ENCODE measurements at regions not wholly inside any gene's neighbourhood (a gene's known extent, or its start where the extent isn't known, plus 50 kb on each side); places are given as distances from the start of the nearest gene placed in this dataset.

GRCh38 chr12:17197971-17198370 lies 592.0 kb upstream of the LMO3 start:
- H3K36me3 ChIP-seq (ENCODE audit: control insufficient read depth, insufficient read depth, low read length), result no peaks in the 10 kb centered on the region
- no peaks in the 10 kb centered on the region for H3K9me3 ChIP-seq (ENCODE audit: control insufficient read depth, insufficient read depth, low read length)
- H3K4me1 ChIP-seq (ENCODE audit: control insufficient read depth, insufficient read depth, low read length), result no peaks in the 10 kb centered on the region
- H3K27ac ChIP-seq (ENCODE audit: low read length), result no peak overlapping the region
- no CpG with 5 or more reads among the region's 3 CpGs for WGBS (ENCODE audit: insufficient coverage, insufficient read length)
- no peaks in the 10 kb centered on the region for H3K27me3 ChIP-seq (ENCODE audit: control insufficient read depth, insufficient read depth, low read length)
- no peak overlapping the region for H3K4me3 ChIP-seq (ENCODE audit: low read length)
- DNase-seq (ENCODE audit: low read depth, low spot score), result no peak

GRCh38 chr12:17192721-17193120 lies 586.8 kb upstream of the LMO3 start:
- H3K9me3 ChIP-seq (ENCODE audit: control insufficient read depth, insufficient read depth, low read length), result no peaks in the 10 kb centered on the region
- H3K27ac ChIP-seq (ENCODE audit: low read length), result no peak overlapping the region
- H3K27me3 ChIP-seq (ENCODE audit: control insufficient read depth, insufficient read depth, low read length), result no peaks in the 10 kb centered on the region
- no CpG with 5 or more reads among the region's 1 CpG for WGBS (ENCODE audit: insufficient coverage, insufficient read length)
- H3K36me3 ChIP-seq (ENCODE audit: control insufficient read depth, insufficient read depth, low read length), result no peaks in the 10 kb centered on the region
- DNase-seq (ENCODE audit: low read depth, low spot score), result no peak
- H3K4me1 ChIP-seq (ENCODE audit: control insufficient read depth, insufficient read depth, low read length), result no peaks in the 10 kb centered on the region
- H3K4me3 ChIP-seq (ENCODE audit: low read length), result no peak overlapping the region

- DNase-seq (ENCODE audit: low read depth, low spot score), result no peak
- Histone ChIP-seq H3K27me3 (ENCODE audit: control insufficient read depth, insufficient read depth, low read length) (no peaks in the 10 kb centered on the region), H3K9me3 (ENCODE audit: control insufficient read depth, insufficient read depth, low read length) (no peaks in the 10 kb centered on the region), H3K27ac (ENCODE audit: low read length) (no peak overlapping the region), H3K4me3 (ENCODE audit: low read length) (no peak overlapping the region), H3K4me1 (ENCODE audit: control insufficient read depth, insufficient read depth, low read length) (no peaks in the 10 kb centered on the region), H3K36me3 (ENCODE audit: control insufficient read depth, insufficient read depth, low read length) (no peaks in the 10 kb centered on the region)
- no CpG with 5 or more reads among the region's 5 CpGs for WGBS (ENCODE audit: insufficient coverage, insufficient read length)
These were observed 563.9 kb upstream of the LMO3 start for GRCh38 chr12:17169726-17170471.

- H3K9me3 ChIP-seq (ENCODE audit: control insufficient read depth, insufficient read depth, low read length), result no peaks in the 10 kb centered on the region
- no peak overlapping the region for H3K27ac ChIP-seq (ENCODE audit: low read length)
- no peaks in the 10 kb centered on the region for H3K27me3 ChIP-seq (ENCODE audit: control insufficient read depth, insufficient read depth, low read length)
- DNase-seq (ENCODE audit: low read depth, low spot score), result no peak
- H3K36me3 ChIP-seq (ENCODE audit: control insufficient read depth, insufficient read depth, low read length), result no peaks in the 10 kb centered on the region
- no peak overlapping the region for H3K4me3 ChIP-seq (ENCODE audit: low read length)
- H3K4me1 ChIP-seq (ENCODE audit: control insufficient read depth, insufficient read depth, low read length), result no peaks in the 10 kb centered on the region
- no CpG with 5 or more reads among the region's 12 CpGs for WGBS (ENCODE audit: insufficient coverage, insufficient read length)
These were observed 553.7 kb upstream of the LMO3 start for GRCh38 chr12:17159506-17160300.

GRCh38 chr12:17158201-17158600 lies 552.2 kb upstream of the LMO3 start:
- H3K36me3 ChIP-seq (ENCODE audit: control insufficient read depth, insufficient read depth, low read length), result no peaks in the 10 kb centered on the region
- H3K9me3 ChIP-seq (ENCODE audit: control insufficient read depth, insufficient read depth, low read length), result no peaks in the 10 kb centered on the region
- H3K4me3 ChIP-seq (ENCODE audit: low read length), result no peak overlapping the region
- no peak for DNase-seq (ENCODE audit: low read depth, low spot score)
- no CpG with 5 or more reads among the region's 1 CpG for WGBS (ENCODE audit: insufficient coverage, insufficient read length)
- H3K27ac ChIP-seq (ENCODE audit: low read length), result no peak overlapping the region
- H3K4me1 ChIP-seq (ENCODE audit: control insufficient read depth, insufficient read depth, low read length), result no peaks in the 10 kb centered on the region
- no peaks in the 10 kb centered on the region for H3K27me3 ChIP-seq (ENCODE audit: control insufficient read depth, insufficient read depth, low read length)

GRCh38 chr12:17151917-17152316 lies 546.0 kb upstream of the LMO3 start:
- no CpG with 5 or more reads among the region's 2 CpGs for WGBS (ENCODE audit: insufficient coverage, insufficient read length)
- Histone ChIP-seq H3K9me3 (ENCODE audit: control insufficient read depth, insufficient read depth, low read length) (no peaks in the 10 kb centered on the region), H3K36me3 (ENCODE audit: control insufficient read depth, insufficient read depth, low read length) (no peaks in the 10 kb centered on the region)

GRCh38 chr12:17148706-17149105 lies 542.7 kb upstream of the LMO3 start:
- no peak for DNase-seq (ENCODE audit: low read depth, low spot score)
- Histone ChIP-seq H3K36me3 (ENCODE audit: control insufficient read depth, insufficient read depth, low read length) (no peaks in the 10 kb centered on the region), H3K4me3 (ENCODE audit: low read length) (no peak overlapping the region), H3K27ac (ENCODE audit: low read length) (no peak overlapping the region), H3K9me3 (ENCODE audit: control insufficient read depth, insufficient read depth, low read length) (no peaks in the 10 kb centered on the region), H3K4me1 (ENCODE audit: control insufficient read depth, insufficient read depth, low read length) (no peaks in the 10 kb centered on the region), H3K27me3 (ENCODE audit: control insufficient read depth, insufficient read depth, low read length) (no peaks in the 10 kb centered on the region)
- no CpG with 5 or more reads among the region's 3 CpGs for WGBS (ENCODE audit: insufficient coverage, insufficient read length)

More at GRCh38 chr12:17151917-17152316, 546.0 kb upstream of the LMO3 start:
- H3K27ac ChIP-seq (ENCODE audit: low read length), result no peak overlapping the region
- H3K4me3 ChIP-seq (ENCODE audit: low read length), result no peak overlapping the region
- no peaks in the 10 kb centered on the region for H3K4me1 ChIP-seq (ENCODE audit: control insufficient read depth, insufficient read depth, low read length)
- DNase-seq (ENCODE audit: low read depth, low spot score), result no peak
- H3K27me3 ChIP-seq (ENCODE audit: control insufficient read depth, insufficient read depth, low read length), result no peaks in the 10 kb centered on the region

- H3K27ac ChIP-seq (ENCODE audit: low read length), result no peak overlapping the region
- DNase-seq (ENCODE audit: low read depth, low spot score), result no peak
- no peaks in the 10 kb centered on the region for H3K4me1 ChIP-seq (ENCODE audit: control insufficient read depth, insufficient read depth, low read length)
- no peaks in the 10 kb centered on the region for H3K36me3 ChIP-seq (ENCODE audit: control insufficient read depth, insufficient read depth, low read length)
- H3K27me3 ChIP-seq (ENCODE audit: control insufficient read depth, insufficient read depth, low read length), result no peaks in the 10 kb centered on the region
- H3K4me3 ChIP-seq (ENCODE audit: low read length), result no peak overlapping the region
- no peaks in the 10 kb centered on the region for H3K9me3 ChIP-seq (ENCODE audit: control insufficient read depth, insufficient read depth, low read length)
- WGBS (ENCODE audit: insufficient coverage, insufficient read length), result no CpG with 5 or more reads among the region's 2 CpGs
These were observed 536.9 kb upstream of the LMO3 start for GRCh38 chr12:17142856-17143255.

GRCh38 chr12:17139931-17140330 lies 534.0 kb upstream of the LMO3 start:
- H3K4me1 ChIP-seq (ENCODE audit: control insufficient read depth, insufficient read depth, low read length), result no peaks in the 10 kb centered on the region
- H3K9me3 ChIP-seq (ENCODE audit: control insufficient read depth, insufficient read depth, low read length), result no peaks in the 10 kb centered on the region
- H3K27ac ChIP-seq (ENCODE audit: low read length), result no peak overlapping the region
- no peaks in the 10 kb centered on the region for H3K27me3 ChIP-seq (ENCODE audit: control insufficient read depth, insufficient read depth, low read length)
- no peak overlapping the region for H3K4me3 ChIP-seq (ENCODE audit: low read length)
- H3K36me3 ChIP-seq (ENCODE audit: control insufficient read depth, insufficient read depth, low read length), result no peaks in the 10 kb centered on the region
- DNase-seq (ENCODE audit: low read depth, low spot score), result no peak
- no CpG with 5 or more reads among the region's 2 CpGs for WGBS (ENCODE audit: insufficient coverage, insufficient read length)

- no peaks in the 10 kb centered on the region for H3K36me3 ChIP-seq (ENCODE audit: control insufficient read depth, insufficient read depth, low read length)
- no CpG with 5 or more reads among the region's 3 CpGs for WGBS (ENCODE audit: insufficient coverage, insufficient read length)
- H3K4me1 ChIP-seq (ENCODE audit: control insufficient read depth, insufficient read depth, low read length), result no peaks in the 10 kb centered on the region
- no peak overlapping the region for H3K4me3 ChIP-seq (ENCODE audit: low read length)
- H3K9me3 ChIP-seq (ENCODE audit: control insufficient read depth, insufficient read depth, low read length), result no peaks in the 10 kb centered on the region
- no peak for DNase-seq (ENCODE audit: low read depth, low spot score)
- no peaks in the 10 kb centered on the region for H3K27me3 ChIP-seq (ENCODE audit: control insufficient read depth, insufficient read depth, low read length)
- H3K27ac ChIP-seq (ENCODE audit: low read length), result no peak overlapping the region
These were observed 531.4 kb upstream of the LMO3 start for GRCh38 chr12:17137396-17137795.
